ENCODE measurements at regions not wholly inside any gene's neighbourhood (a gene's known extent, or its start where the extent isn't known, plus 50 kb on each side); places are given as distances from the start of the nearest gene placed in this dataset.
A peak's percentile ranks its signal among the peaks of the same experiment; 100 is the strongest.

DNA sequence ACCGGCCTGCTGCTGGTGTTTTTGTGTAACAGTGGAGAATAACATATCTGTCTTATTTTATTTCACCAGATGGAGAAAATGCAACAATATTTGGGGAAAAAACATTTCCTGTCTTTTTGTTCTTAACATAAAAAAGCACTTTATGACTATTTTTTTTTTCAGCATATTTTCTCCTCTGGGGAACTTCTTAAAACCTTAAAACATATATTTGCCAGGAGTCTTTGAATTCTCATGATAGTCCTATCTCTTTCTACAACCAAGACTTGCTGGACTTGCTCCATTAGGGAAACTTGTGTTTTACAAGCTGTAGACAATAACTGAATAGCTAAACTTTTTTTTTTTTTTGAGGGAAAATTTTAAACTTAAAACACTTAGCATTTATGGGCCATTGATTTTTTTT lies 98.6 kb upstream of the PRDM1 start (continued):
- TF ChIP-seq ESRRG (CRISPR knock-in tag; IDR thresholded peaks at IDR 0.05) = no peak
- no peak for TF ChIP-seq OSR1 (CRISPR knock-in tag; IDR thresholded peaks at IDR 0.05)
- no peak for TF ChIP-seq RARB (CRISPR knock-in tag; IDR thresholded peaks at IDR 0.05)
- no peak for TF ChIP-seq ZNF565 (CRISPR knock-in tag; conservative IDR thresholded peaks at IDR 0.05; ENCODE audit: low read depth)
- TF ChIP-seq ZFP3 (CRISPR knock-in tag; IDR thresholded peaks at IDR 0.05) = no peak
- TF ChIP-seq CSDC2 (CRISPR knock-in tag; IDR thresholded peaks at IDR 0.05) = no peak

DNA sequence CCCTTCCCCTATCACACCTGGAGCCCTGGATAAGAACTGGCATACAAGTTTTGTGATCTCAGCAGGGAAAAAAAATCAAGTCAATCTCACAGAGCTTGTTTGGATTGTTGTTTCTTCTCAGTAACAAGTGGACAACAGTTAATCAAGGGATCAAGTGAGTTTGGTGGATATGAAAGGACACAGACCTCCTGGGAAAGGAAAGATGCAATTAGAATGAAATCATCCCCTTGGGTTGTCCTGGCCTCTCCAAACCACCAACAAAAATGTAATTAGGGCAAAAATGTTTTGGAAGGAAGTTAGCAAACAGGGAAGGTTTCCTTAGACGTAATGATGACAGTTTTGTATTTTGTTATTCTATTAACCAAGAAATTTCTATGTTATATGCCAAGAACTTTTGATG lies 99.1 kb upstream of the PRDM1 start:
- peak; percentile 30 for ATAC-seq
- TF ChIP-seq OSR1 (CRISPR knock-in tag; IDR thresholded peaks at IDR 0.05) (no peak), ZNF565 (CRISPR knock-in tag; conservative IDR thresholded peaks at IDR 0.05; ENCODE audit: low read depth) (no peak), BACH2 (CRISPR knock-in tag; IDR thresholded peaks at IDR 0.05; ENCODE audit: borderline replicate concordance) (no peak), SNAI2 (CRISPR knock-in tag; IDR thresholded peaks at IDR 0.05) (no peak), RARB (CRISPR knock-in tag; IDR thresholded peaks at IDR 0.05) (no peak), ZNF70 (CRISPR knock-in tag; IDR thresholded peaks at IDR 0.05) (no peak), CSDC2 (CRISPR knock-in tag; IDR thresholded peaks at IDR 0.05) (no peak), ARNTL (CRISPR knock-in tag; IDR thresholded peaks at IDR 0.05; ENCODE audit: borderline replicate concordance, low read depth) (no peak), ESRRG (CRISPR knock-in tag; IDR thresholded peaks at IDR 0.05) (no peak)
- TF ChIP-seq, protein P1, sequence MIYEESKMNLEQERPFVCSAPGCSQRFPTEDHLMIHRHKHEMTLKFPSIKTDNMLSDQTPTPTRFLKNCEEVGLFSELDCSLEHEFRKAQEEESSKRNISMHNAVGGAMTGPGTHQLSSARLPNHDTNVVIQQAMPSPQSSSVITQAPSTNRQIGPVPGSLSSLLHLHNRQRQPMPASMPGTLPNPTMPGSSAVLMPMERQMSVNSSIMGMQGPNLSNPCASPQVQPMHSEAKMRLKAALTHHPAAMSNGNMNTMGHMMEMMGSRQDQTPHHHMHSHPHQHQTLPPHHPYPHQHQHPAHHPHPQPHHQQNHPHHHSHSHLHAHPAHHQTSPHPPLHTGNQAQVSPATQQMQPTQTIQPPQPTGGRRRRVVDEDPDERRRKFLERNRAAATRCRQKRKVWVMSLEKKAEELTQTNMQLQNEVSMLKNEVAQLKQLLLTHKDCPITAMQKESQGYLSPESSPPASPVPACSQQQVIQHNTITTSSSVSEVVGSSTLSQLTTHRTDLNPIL (CRISPR knock-in tag; IDR thresholded peaks at IDR 0.05; ENCODE audit: low read depth) = no peak
- TF ChIP-seq, protein P2, sequence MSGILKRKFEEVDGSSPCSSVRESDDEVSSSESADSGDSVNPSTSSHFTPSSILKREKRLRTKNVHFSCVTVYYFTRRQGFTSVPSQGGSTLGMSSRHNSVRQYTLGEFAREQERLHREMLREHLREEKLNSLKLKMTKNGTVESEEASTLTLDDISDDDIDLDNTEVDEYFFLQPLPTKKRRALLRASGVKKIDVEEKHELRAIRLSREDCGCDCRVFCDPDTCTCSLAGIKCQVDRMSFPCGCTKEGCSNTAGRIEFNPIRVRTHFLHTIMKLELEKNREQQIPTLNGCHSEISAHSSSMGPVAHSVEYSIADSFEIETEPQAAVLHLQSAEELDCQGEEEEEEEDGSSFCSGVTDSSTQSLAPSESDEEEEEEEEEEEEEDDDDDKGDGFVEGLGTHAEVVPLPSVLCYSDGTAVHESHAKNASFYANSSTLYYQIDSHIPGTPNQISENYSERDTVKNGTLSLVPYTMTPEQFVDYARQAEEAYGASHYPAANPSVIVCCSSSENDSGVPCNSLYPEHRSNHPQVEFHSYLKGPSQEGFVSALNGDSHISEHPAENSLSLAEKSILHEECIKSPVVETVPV (CRISPR knock-in tag; IDR thresholded peaks at IDR 0.05) = no peak

DNA sequence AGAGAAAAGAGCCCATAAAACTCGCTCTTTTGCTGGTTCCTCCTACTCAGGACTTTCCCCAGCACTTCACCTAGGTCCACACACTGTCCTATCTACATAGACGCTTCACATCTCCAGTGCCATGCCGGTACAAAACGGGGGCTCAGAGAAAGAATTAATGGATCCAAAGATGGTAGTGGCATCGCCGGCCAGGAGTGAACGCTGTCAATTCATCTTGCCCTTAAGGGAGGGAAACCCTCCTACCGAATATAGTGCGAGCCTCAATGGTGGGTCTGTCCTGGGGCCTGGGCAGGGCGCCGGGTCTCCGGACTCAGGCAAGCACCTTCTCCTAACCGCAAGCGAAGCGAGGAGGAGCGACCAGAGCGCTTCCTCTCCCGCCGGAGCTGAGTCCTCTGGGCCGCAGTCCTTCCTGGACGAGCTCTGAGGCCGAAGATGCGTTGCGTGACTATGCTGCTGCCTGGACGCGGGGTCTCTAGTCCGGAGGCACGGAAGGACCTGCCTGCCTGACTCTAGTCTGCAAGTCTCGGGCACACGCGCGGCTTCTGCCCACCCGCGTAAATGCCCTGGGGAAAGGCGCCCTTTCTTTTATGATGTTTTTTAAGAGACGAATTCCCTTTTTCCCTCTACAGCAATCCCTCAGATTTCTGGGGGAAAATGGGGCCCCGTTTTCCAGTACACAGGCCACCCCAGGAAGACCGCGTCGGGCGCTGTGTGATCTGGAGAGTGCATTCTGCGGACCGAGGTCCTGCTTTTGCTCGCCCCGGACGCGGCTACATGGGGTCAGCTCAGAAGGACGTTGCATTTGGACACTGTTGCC lies 100.1 kb upstream of the PRDM1 start:
- peak; percentile 37 for ATAC-seq
- TF ChIP-seq, protein P1 (CRISPR knock-in tag; IDR thresholded peaks at IDR 0.05; ENCODE audit: low read depth) = no peak
- TF ChIP-seq ESRRG (CRISPR knock-in tag; IDR thresholded peaks at IDR 0.05) = no peak
- TF ChIP-seq ARNTL (CRISPR knock-in tag; IDR thresholded peaks at IDR 0.05; ENCODE audit: borderline replicate concordance, low read depth) = no peak
- no peak for TF ChIP-seq PPARA (CRISPR knock-in tag; IDR thresholded peaks at IDR 0.05; ENCODE audit: borderline replicate concordance)
- TF ChIP-seq ZC3H10 (CRISPR knock-in tag; IDR thresholded peaks at IDR 0.05) = no peak
- no peak for TF ChIP-seq ZFP3 (CRISPR knock-in tag; IDR thresholded peaks at IDR 0.05)
- TF ChIP-seq ZNF70 (CRISPR knock-in tag; IDR thresholded peaks at IDR 0.05) = no peak
- no peak for TF ChIP-seq TCF4 (CRISPR knock-in tag; IDR thresholded peaks at IDR 0.05; ENCODE audit: borderline replicate concordance)
- no peak for TF ChIP-seq ZNF565 (CRISPR knock-in tag; conservative IDR thresholded peaks at IDR 0.05; ENCODE audit: low read depth)
- no peak for TF ChIP-seq RARB (CRISPR knock-in tag; IDR thresholded peaks at IDR 0.05)
- no peak for TF ChIP-seq ZFP30 (CRISPR knock-in tag; IDR thresholded peaks at IDR 0.05)
- TF ChIP-seq, protein P2 (CRISPR knock-in tag; IDR thresholded peaks at IDR 0.05) = no peak
- no peak for TF ChIP-seq CSDC2 (CRISPR knock-in tag; IDR thresholded peaks at IDR 0.05)
- no peak for TF ChIP-seq TOX (CRISPR knock-in tag; IDR thresholded peaks at IDR 0.05; ENCODE audit: borderline replicate concordance)
- TF ChIP-seq ISL1 (CRISPR knock-in tag; IDR thresholded peaks at IDR 0.05) = no peak
- TF ChIP-seq OSR1 (CRISPR knock-in tag; IDR thresholded peaks at IDR 0.05) = no peak
- no peak for TF ChIP-seq BACH2 (CRISPR knock-in tag; IDR thresholded peaks at IDR 0.05; ENCODE audit: borderline replicate concordance)
- TF ChIP-seq SNAI2 (CRISPR knock-in tag; IDR thresholded peaks at IDR 0.05) = no peak

DNA sequence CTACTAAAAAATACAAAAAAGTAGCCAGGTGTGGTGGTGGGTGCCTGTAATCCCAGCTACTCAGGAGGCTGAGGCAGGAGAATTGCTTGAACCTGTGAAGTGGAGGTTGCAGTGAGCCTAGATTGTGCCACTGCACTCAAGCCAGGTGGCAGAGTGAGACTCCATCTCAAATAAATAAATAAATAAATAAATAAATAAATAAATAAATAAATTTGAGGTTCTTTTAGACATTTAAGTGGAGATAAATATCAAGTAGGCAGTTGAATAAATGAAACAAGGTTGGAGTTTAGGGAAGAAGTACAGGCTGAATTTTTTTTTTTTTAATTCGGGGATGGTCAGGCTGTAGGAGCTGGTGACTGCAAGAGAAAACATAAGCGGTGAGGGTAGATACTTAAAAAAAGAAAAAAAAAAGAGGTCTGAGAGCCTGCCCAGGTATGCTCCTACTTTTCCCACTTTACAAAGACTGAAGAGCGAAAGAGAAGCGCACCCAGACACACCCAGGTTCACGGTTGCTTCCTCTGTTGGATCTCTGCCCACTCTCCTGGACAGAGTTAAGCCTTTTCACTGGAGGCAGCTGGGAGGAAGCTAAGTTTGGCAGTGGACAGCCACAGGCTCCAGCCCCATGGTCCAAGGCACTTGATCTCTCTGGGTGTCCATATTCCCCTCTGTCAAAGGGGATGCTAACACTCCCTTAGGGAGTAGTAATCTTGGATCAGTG lies 100.9 kb upstream of the PRDM1 start:
- TF ChIP-seq ZNF565 (CRISPR knock-in tag; conservative IDR thresholded peaks at IDR 0.05; ENCODE audit: low read depth) (no peak), OSR1 (CRISPR knock-in tag; IDR thresholded peaks at IDR 0.05) (no peak), PPARA (CRISPR knock-in tag; IDR thresholded peaks at IDR 0.05; ENCODE audit: borderline replicate concordance) (no peak), SNAI2 (CRISPR knock-in tag; IDR thresholded peaks at IDR 0.05) (no peak)
- TF ChIP-seq, protein P2 (CRISPR knock-in tag; IDR thresholded peaks at IDR 0.05) = no peak
- TF ChIP-seq, protein P3, sequence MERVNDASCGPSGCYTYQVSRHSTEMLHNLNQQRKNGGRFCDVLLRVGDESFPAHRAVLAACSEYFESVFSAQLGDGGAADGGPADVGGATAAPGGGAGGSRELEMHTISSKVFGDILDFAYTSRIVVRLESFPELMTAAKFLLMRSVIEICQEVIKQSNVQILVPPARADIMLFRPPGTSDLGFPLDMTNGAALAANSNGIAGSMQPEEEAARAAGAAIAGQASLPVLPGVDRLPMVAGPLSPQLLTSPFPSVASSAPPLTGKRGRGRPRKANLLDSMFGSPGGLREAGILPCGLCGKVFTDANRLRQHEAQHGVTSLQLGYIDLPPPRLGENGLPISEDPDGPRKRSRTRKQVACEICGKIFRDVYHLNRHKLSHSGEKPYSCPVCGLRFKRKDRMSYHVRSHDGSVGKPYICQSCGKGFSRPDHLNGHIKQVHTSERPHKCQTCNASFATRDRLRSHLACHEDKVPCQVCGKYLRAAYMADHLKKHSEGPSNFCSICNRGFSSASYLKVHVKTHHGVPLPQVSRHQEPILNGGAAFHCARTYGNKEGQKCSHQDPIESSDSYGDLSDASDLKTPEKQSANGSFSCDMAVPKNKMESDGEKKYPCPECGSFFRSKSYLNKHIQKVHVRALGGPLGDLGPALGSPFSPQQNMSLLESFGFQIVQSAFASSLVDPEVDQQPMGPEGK (CRISPR knock-in tag; IDR thresholded peaks at IDR 0.05; ENCODE audit: borderline replicate concordance) = no peak
- TF ChIP-seq, protein P4, sequence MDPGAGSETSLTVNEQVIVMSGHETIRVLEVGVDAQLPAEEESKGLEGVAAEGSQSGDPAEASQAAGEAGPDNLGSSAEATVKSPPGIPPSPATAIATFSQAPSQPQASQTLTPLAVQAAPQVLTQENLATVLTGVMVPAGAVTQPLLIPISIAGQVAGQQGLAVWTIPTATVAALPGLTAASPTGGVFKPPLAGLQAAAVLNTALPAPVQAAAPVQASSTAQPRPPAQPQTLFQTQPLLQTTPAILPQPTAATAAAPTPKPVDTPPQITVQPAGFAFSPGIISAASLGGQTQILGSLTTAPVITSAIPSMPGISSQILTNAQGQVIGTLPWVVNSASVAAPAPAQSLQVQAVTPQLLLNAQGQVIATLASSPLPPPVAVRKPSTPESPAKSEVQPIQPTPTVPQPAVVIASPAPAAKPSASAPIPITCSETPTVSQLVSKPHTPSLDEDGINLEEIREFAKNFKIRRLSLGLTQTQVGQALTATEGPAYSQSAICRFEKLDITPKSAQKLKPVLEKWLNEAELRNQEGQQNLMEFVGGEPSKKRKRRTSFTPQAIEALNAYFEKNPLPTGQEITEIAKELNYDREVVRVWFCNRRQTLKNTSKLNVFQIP (CRISPR knock-in tag; IDR thresholded peaks at IDR 0.05; ENCODE audit: borderline replicate concordance, low read depth) = no peak
- ATAC-seq = peak; percentile 24

All from SK-N-SH treated with all-trans-retinoic acid at 6 μM for 48 hours (cell line).